HPDE6-E6E7 (cell line): ENCODE measurements at regions not wholly inside any gene's neighbourhood (a gene's known extent, or its start where the extent isn't known, plus 50 kb on each side); places are given as distances from the start of the nearest gene placed in this dataset.

ENCODE experiments used
- DNase-seq: peaks from one replicate; pipeline ENCODE4 v3.0.0; 2011; ENCODE audit warnings: missing footprints; ENCODE audit errors: extremely low spot score

GRCh38 chr3:67876261-67876660 is 221.8 kb upstream of the SUCLG2 start:
- no peak for DNase-seq

GRCh38 chr3:67875858-67876257 is 221.4 kb upstream of the SUCLG2 start:
- no peak for DNase-seq

GRCh38 chr3:67875338-67875737 is 220.9 kb upstream of the SUCLG2 start:
- no peak for DNase-seq

GRCh38 chr3:67870477-67870876 is 216.1 kb upstream of the SUCLG2 start:
- DNase-seq, result no peak

GRCh38 chr3:67866571-67866970 is 212.2 kb upstream of the SUCLG2 start:
- no peak for DNase-seq

- DNase-seq, result no peak
Observed at GRCh38 chr3:67864587-67865183, 210.3 kb upstream of the SUCLG2 start.

GRCh38 chr3:67863869-67864268 is 209.5 kb upstream of the SUCLG2 start:
- DNase-seq, result no peak

- no peak for DNase-seq
Observed at GRCh38 chr3:67860429-67860828, 206.0 kb upstream of the SUCLG2 start.

- no peak for DNase-seq
Observed at GRCh38 chr3:67858492-67858891, 204.1 kb upstream of the SUCLG2 start.

- DNase-seq, result no peak
Observed at GRCh38 chr3:67856718-67857117, 202.3 kb upstream of the SUCLG2 start.

- DNase-seq, result no peak
Observed at GRCh38 chr3:67854663-67855062, 200.3 kb upstream of the SUCLG2 start.

GRCh38 chr3:67853520-67853919 is 199.1 kb upstream of the SUCLG2 start:
- no peak for DNase-seq

GRCh38 chr3:67848299-67848698 is 193.9 kb upstream of the SUCLG2 start:
- no peak for DNase-seq

GRCh38 chr3:67846166-67846565 is 191.8 kb upstream of the SUCLG2 start:
- no peak for DNase-seq

GRCh38 chr3:67832817-67833216 is 178.4 kb upstream of the SUCLG2 start:
- DNase-seq, result no peak

GRCh38 chr3:67831262-67831661 is 176.8 kb upstream of the SUCLG2 start:
- DNase-seq, result no peak

- no peak for DNase-seq
Observed at GRCh38 chr3:67828486-67829010, 174.1 kb upstream of the SUCLG2 start.

GRCh38 chr3:67821135-67821534 is 166.7 kb upstream of the SUCLG2 start:
- DNase-seq, result no peak

- no peak for DNase-seq
Observed at GRCh38 chr3:67819447-67819846, 165.0 kb upstream of the SUCLG2 start.

- no peak for DNase-seq
Observed at GRCh38 chr3:67809370-67809935, 155.0 kb upstream of the SUCLG2 start.

- no peak for DNase-seq
Observed at GRCh38 chr3:67808906-67809305, 154.5 kb upstream of the SUCLG2 start.

GRCh38 chr3:67804578-67804977 is 150.2 kb upstream of the SUCLG2 start:
- no peak for DNase-seq

- DNase-seq, result no peak
Observed at GRCh38 chr3:67804089-67804488, 149.7 kb upstream of the SUCLG2 start.

- DNase-seq, result no peak
Observed at GRCh38 chr3:67798412-67798811, 144.0 kb upstream of the SUCLG2 start.
